B cell (primary cell): ENCODE measurements at regions not wholly inside any gene's neighbourhood (a gene's known extent, or its start where the extent isn't known, plus 50 kb on each side); places are given as distances from the start of the nearest gene placed in this dataset.

Source experiments
- ATAC-seq: fragments of 200-7000 bp; cut with Tn5 transposase; one replicate; pipeline ENCODE4 v1.10.0; 2021; ENCODE audit warnings: low read depth, mild to moderate bottlenecking, moderate number of reproducible peaks, moderate library complexity
- CTCF ChIA-PET: fragments of 350-600 bp; sonication (Branson Sonifier 250); formaldehyde crosslinking; loops from one replicate; lab custom pipeline; 2021; ENCODE audit warnings: antibody characterized with exemption, inconsistent platforms; lab: Charles Lee
- POLR2A ChIA-PET: fragments of 350-600 bp; sonication (Branson Sonifier 250); formaldehyde crosslinking; loops from one replicate; lab custom pipeline; 2021; ENCODE audit warnings: antibody characterized with exemption; lab: Charles Lee
- DNase-seq: peaks from one replicate; pipeline ENCODE4 v3.0.0; 2013
- H2AFZ ChIP-seq: 2 replicates; pipeline ENCODE4 v1.6.1; 2012; ENCODE audit warnings: mild to moderate bottlenecking, low read depth, low read length; ENCODE audit not compliant: insufficient read depth, poor library complexity, severe bottlenecking
- H3K27ac ChIP-seq, 2 donors: 1 replicate in 1 of 2; 2 replicates in 1 of 2; pipeline ENCODE4 v1.5.1; 2012 to 2013; ENCODE audit warnings: low read length in 2 of 2, mild to moderate bottlenecking in 2 of 2, moderate library complexity in 1 of 2
- H3K27me3 ChIP-seq, 4 experiments: fragments of 200-600 bp in 1 of 4; sonication (generic) in 1 of 4; replicated peaks in 1 of 4; 1 replicate in 2 of 4; 2 replicates in 2 of 4; pipeline versions ENCODE4 v1.6.1 to v1.7.0; 2013 to 2016; ENCODE audit warnings: low read length in 3 of 4, mild to moderate bottlenecking in 2 of 4, mixed read lengths in 1 of 4, moderate library complexity in 1 of 4; ENCODE audit not compliant: insufficient read depth in 4 of 4, control insufficient read depth in 3 of 4; ENCODE audit errors: control extremely low read depth in 1 of 4
- H3K36me3 ChIP-seq, 2 experiments: replicated peaks in 1 of 2; 1 replicate in 1 of 2; 2 replicates in 1 of 2; pipeline versions ENCODE4 v1.6.1 to v1.7.1; 2013; ENCODE audit warnings: low read length in 1 of 2; ENCODE audit not compliant: insufficient read depth in 2 of 2, control insufficient read depth in 1 of 2; ENCODE audit errors: control extremely low read depth in 1 of 2, extremely low read depth in 1 of 2
- H3K4me1 ChIP-seq, 2 donors: fragments of 200-600 bp in 1 of 2; sonication (generic) in 1 of 2; 1 replicate in 1 of 2; 2 replicates in 1 of 2; pipeline versions ENCODE4 v1.5.1 to v1.6.1; 2013 to 2017; ENCODE audit warnings: low read length in 2 of 2; ENCODE audit not compliant: control insufficient read depth in 2 of 2, insufficient read depth in 2 of 2
- H3K4me2 ChIP-seq: replicated peaks from 2 replicates; pipeline ENCODE3; 2012; ENCODE audit warnings: mild to moderate bottlenecking, low read depth, low read length; ENCODE audit not compliant: poor library complexity, severe bottlenecking
- H3K4me3 ChIP-seq, 5 experiments: fragments of 200-600 bp in 1 of 5; sonication (generic) in 1 of 5; 1 replicate in 3 of 5; 2 replicates in 2 of 5; pipeline versions ENCODE4 v1.5.1 to v1.7.0; 2011 to 2016; ENCODE audit warnings: low read length in 4 of 5, mild to moderate bottlenecking in 4 of 5, low read depth in 2 of 5, control low read depth in 1 of 5, moderate library complexity in 1 of 5; ENCODE audit not compliant: insufficient read depth in 1 of 5; ENCODE audit errors: control extremely low read depth in 1 of 5, extremely low read depth in 1 of 5
- H3K79me2 ChIP-seq: fragments of 200-600 bp; sonication (generic); one replicate; pipeline ENCODE4 v1.6.0; 2016; ENCODE audit warnings: low read length; ENCODE audit not compliant: control insufficient read depth, insufficient read depth
- H3K9ac ChIP-seq: fragments of 200-600 bp; sonication (generic); 2 replicates; pipeline ENCODE4 v1.6.1; 2017; ENCODE audit warnings: mild to moderate bottlenecking, low read length, moderate library complexity
- H3K9me3 ChIP-seq, 3 donors: one replicate each; pipeline versions ENCODE4 v1.6.1 to v1.7.1; 2013; ENCODE audit warnings: low read length in 2 of 3; ENCODE audit not compliant: control insufficient read depth in 2 of 3, insufficient read depth in 1 of 3; ENCODE audit errors: control extremely low read depth in 1 of 3
- H4K20me1 ChIP-seq: 2 replicates; pipeline ENCODE4 v1.6.0; 2012; ENCODE audit warnings: mild to moderate bottlenecking, low read length; ENCODE audit not compliant: insufficient read depth, control insufficient read depth, poor library complexity, severe bottlenecking
- H3K27ac Mint-ChIP-seq: one replicate; pipeline ENCODE4 v1.8.0; 2021; ENCODE audit warnings: mixed read lengths
- H3K27me3 Mint-ChIP-seq: one replicate; pipeline ENCODE4 v1.8.0; 2021; ENCODE audit warnings: mixed read lengths
- H3K4me1 Mint-ChIP-seq: one replicate; pipeline ENCODE4 v1.8.0; 2021; ENCODE audit warnings: mixed read lengths
- H3K4me3 Mint-ChIP-seq: one replicate; pipeline ENCODE4 v1.8.0; 2021; ENCODE audit warnings: mixed read lengths
- H3K9me3 Mint-ChIP-seq: one replicate; pipeline ENCODE4 v1.8.0; 2022; ENCODE audit warnings: mixed read lengths; ENCODE audit not compliant: insufficient read depth
- EZH2 ChIP-seq: IDR thresholded peaks from 2 replicates; pipeline ENCODE4 v1.6.1; 2012; ENCODE audit warnings: borderline replicate concordance, low read depth, mild to moderate bottlenecking, moderate library complexity, low read length; ENCODE audit not compliant: insufficient read depth, poor library complexity, severe bottlenecking
- WGBS: methylation state at CpG from one replicate; pipeline ENCODE4 v1.1.5; 2013; ENCODE audit warnings: missing lambda C conversion rate; ENCODE audit not compliant: insufficient coverage; 5-methylcytosine and 5-hydroxymethylcytosine counted together
- intact Hi-C: fragments of 100-400 bp; cut with micrococcal nuclease; formaldehyde crosslinking; loops from one replicate; pipeline ENCODE4 v1.10.0; 2022
- TF ChIP-seq, protein P1 (sequence below): fragments of 200-600 bp; IDR thresholded peaks from one replicate; pipeline ENCODE4 v1.8.0; 2022; ENCODE audit warnings: antibody characterized with exemption, mild to moderate bottlenecking

GRCh38 chr16:14017886-14018285 is 53.2 kb upstream of the MRTFB start:
- Histone ChIP-seq H3K27ac (no peak overlapping the region), H3K36me3 (no peaks in the 10 kb centered on the region), H3K27me3 (peaks cover 0 to 4% (median 0%) of the 10 kb centered on the region in 4 experiments), H3K4me2 (no peak overlapping the region), H3K9ac (no peak overlapping the region), H2AFZ (no peak overlapping the region), H4K20me1 (no peaks in the 10 kb centered on the region), H3K4me3 (no peak overlapping the region), H3K79me2 (no peaks in the 10 kb centered on the region), H3K4me1 (no peaks in the 10 kb centered on the region), H3K9me3 (no peaks in the 10 kb centered on the region)
- Mint-ChIP-seq H3K27ac (no peak overlapping the region), H3K9me3 (no peaks in the 10 kb centered on the region), H3K4me1 (no peaks in the 10 kb centered on the region), H3K4me3 (no peak overlapping the region), H3K27me3 (peaks cover 16% of the 10 kb centered on the region)
- POLR2A ChIA-PET: no interaction called here
- intact Hi-C loops: no loop called here
- whole genome bisulfite sequencing: 81% methylated on average over 2 of the region's 2 CpGs
- no peak for ATAC-seq
- CTCF ChIA-PET: interaction anchor here (0.8 kb wide), 1 partner anchor 98 kb away, joined by 3 read pairs; the partner anchor contains the start of gene ERCC4
- no peak for DNase-seq
- TF ChIP-seq, protein P1, sequence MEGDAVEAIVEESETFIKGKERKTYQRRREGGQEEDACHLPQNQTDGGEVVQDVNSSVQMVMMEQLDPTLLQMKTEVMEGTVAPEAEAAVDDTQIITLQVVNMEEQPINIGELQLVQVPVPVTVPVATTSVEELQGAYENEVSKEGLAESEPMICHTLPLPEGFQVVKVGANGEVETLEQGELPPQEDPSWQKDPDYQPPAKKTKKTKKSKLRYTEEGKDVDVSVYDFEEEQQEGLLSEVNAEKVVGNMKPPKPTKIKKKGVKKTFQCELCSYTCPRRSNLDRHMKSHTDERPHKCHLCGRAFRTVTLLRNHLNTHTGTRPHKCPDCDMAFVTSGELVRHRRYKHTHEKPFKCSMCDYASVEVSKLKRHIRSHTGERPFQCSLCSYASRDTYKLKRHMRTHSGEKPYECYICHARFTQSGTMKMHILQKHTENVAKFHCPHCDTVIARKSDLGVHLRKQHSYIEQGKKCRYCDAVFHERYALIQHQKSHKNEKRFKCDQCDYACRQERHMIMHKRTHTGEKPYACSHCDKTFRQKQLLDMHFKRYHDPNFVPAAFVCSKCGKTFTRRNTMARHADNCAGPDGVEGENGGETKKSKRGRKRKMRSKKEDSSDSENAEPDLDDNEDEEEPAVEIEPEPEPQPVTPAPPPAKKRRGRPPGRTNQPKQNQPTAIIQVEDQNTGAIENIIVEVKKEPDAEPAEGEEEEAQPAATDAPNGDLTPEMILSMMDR: no peak
- no peak for TF ChIP-seq EZH2

DNA sequence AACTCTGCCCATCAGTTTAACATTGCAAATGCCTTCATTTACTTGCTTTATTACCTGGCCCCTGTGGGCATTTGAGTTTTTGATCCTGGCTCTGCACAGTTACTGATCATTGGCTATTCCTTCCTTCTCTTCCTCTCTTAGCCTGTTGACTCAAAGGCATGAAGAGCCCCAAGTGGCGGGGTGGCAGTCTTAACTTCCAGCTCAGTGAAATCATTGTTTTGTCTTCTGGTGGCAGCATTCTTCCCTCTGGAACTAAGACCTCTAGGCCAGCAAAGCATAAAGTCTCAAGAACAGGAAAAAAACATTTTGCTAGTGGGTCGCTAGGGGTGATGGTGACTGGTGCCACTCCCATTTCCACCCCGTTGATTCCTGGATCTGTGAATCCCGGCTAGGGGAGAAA is 52.3 kb upstream of the MRTFB start:
- no peak overlapping the region for H3K4me3 Mint-ChIP-seq
- Histone ChIP-seq H3K4me2 (no peak overlapping the region), H3K79me2 (no peaks in the 10 kb centered on the region), H3K9ac (no peak overlapping the region), H3K36me3 (no peaks in the 10 kb centered on the region), H3K4me1 (no peaks in the 10 kb centered on the region), H4K20me1 (no peaks in the 10 kb centered on the region), H3K9me3 (no peaks in the 10 kb centered on the region), H2AFZ (no peak overlapping the region), H3K4me3 (no peak overlapping the region), H3K27me3 (peaks cover 0 to 4% (median 0%) of the 10 kb centered on the region in 4 experiments), H3K27ac (no peak overlapping the region)
- WGBS: 83% methylated on average over 1 of the region's 4 CpGs
- no peaks in the 10 kb centered on the region for H3K4me1 Mint-ChIP-seq
- H3K27ac Mint-ChIP-seq: no peak overlapping the region
- ChIA-PET POLR2A (no interaction called here), CTCF (no interaction called here)
- peaks cover 13% of the 10 kb centered on the region for H3K27me3 Mint-ChIP-seq
- TF ChIP-seq, protein P1: no peak
- no peak for TF ChIP-seq EZH2
- no peak for ATAC-seq
- intact Hi-C loops: no loop called here
- DNase-seq: no peak
- no peaks in the 10 kb centered on the region for H3K9me3 Mint-ChIP-seq
